H4 (cell line): ENCODE measurements at regions not wholly inside any gene's neighbourhood (a gene's known extent, or its start where the extent isn't known, plus 50 kb on each side); places are given as distances from the start of the nearest gene placed in this dataset.

Source experiments
- DNase-seq: peaks from one replicate; pipeline ENCODE4 v3.0.0-alpha.2; 2015; ENCODE audit warnings: low spot score

GRCh38 chr3:106212665-106213222 is 343.9 kb upstream of the CBLB start:
- DNase-seq = no peak

GRCh38 chr3:106213954-106214353 is 345.1 kb upstream of the CBLB start:
- DNase-seq = no peak

GRCh38 chr3:106214641-106215040 is 345.8 kb upstream of the CBLB start:
- DNase-seq = no peak

- no peak for DNase-seq
These were observed 346.2 kb upstream of the CBLB start for GRCh38 chr3:106215047-106215446.

- DNase-seq = no peak
These were observed 348.9 kb upstream of the CBLB start for GRCh38 chr3:106217745-106218144.

- DNase-seq = no peak
These were observed 358.3 kb upstream of the CBLB start for GRCh38 chr3:106227068-106227467.

GRCh38 chr3:106228271-106228670 is 359.5 kb upstream of the CBLB start:
- DNase-seq = no peak

- DNase-seq = no peak
These were observed 360.9 kb upstream of the CBLB start for GRCh38 chr3:106229495-106230278.

- DNase-seq = no peak
These were observed 362.3 kb upstream of the CBLB start for GRCh38 chr3:106231086-106231485.

GRCh38 chr3:106232956-106233355 is 364.1 kb upstream of the CBLB start:
- no peak for DNase-seq

- no peak for DNase-seq
These were observed 370.4 kb upstream of the CBLB start for GRCh38 chr3:106239195-106239697.

GRCh38 chr3:106241593-106241992 is 372.8 kb upstream of the CBLB start:
- no peak for DNase-seq

- DNase-seq = no peak
These were observed 374.0 kb upstream of the CBLB start for GRCh38 chr3:106242781-106243180.

- DNase-seq = no peak
These were observed 376.6 kb upstream of the CBLB start for GRCh38 chr3:106245400-106245799.

GRCh38 chr3:106247902-106248684 is 379.3 kb upstream of the CBLB start:
- no peak for DNase-seq

- no peak for DNase-seq
These were observed 380.3 kb upstream of the CBLB start for GRCh38 chr3:106249159-106249558.

GRCh38 chr3:106249981-106250380 is 381.2 kb upstream of the CBLB start:
- DNase-seq = no peak

GRCh38 chr3:106251160-106251892 is 382.5 kb upstream of the CBLB start:
- DNase-seq = no peak

- no peak for DNase-seq
These were observed 387.0 kb upstream of the CBLB start for GRCh38 chr3:106255870-106256248.

GRCh38 chr3:106256249-106256957 is 387.6 kb upstream of the CBLB start:
- no peak for DNase-seq

- DNase-seq = no peak
These were observed 388.4 kb upstream of the CBLB start for GRCh38 chr3:106257172-106257571.
